ENCODE measurements at regions not wholly inside any gene's neighbourhood (a gene's known extent, or its start where the extent isn't known, plus 50 kb on each side); places are given as distances from the start of the nearest gene placed in this dataset.

- TF ChIP-seq TAF1 (IDR thresholded peaks at IDR 0.05; ENCODE audit: low read depth) (no peak), TCF12 (IDR thresholded peaks at IDR 0.05; ENCODE audit: low read depth) (no peak), ZBTB7A (IDR thresholded peaks at IDR 0.05; ENCODE audit: low read depth) (no peak), TEAD4 (IDR thresholded peaks at IDR 0.05) (no peak), CEBPB (IDR thresholded peaks at IDR 0.05) (no peak), USF1 (IDR thresholded peaks at IDR 0.05) (peak; percentile 53), YY1 (IDR thresholded peaks at IDR 0.05; ENCODE audit: low read depth) (no peak), EGR1 (IDR thresholded peaks at IDR 0.05) (no peak), CREB1 (IDR thresholded peaks at IDR 0.05; ENCODE audit: low read depth) (no peak), EP300 (IDR thresholded peaks at IDR 0.05; ENCODE audit: borderline replicate concordance) (no peak), NFIC (IDR thresholded peaks at IDR 0.05) (0 out of 2 replicates have a peak, but pooled peaks have one; percentile 6), REST (IDR thresholded peaks at IDR 0.05; ENCODE audit: low read depth) (no peak), FOXM1 (IDR thresholded peaks at IDR 0.05; ENCODE audit: borderline replicate concordance, low read depth) (no peak), RAD21 (IDR thresholded peaks at IDR 0.05; ENCODE audit: low read depth) (peak; percentile 94)
- TF ChIP-seq, protein P1, sequence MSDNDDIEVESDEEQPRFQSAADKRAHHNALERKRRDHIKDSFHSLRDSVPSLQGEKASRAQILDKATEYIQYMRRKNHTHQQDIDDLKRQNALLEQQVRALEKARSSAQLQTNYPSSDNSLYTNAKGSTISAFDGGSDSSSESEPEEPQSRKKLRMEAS (IDR thresholded peaks at IDR 0.05): peak; percentile 89
Measured at GRCh38 chr6:108782179-108783041, 65.8 kb upstream of the ARMC2 start.

DNA sequence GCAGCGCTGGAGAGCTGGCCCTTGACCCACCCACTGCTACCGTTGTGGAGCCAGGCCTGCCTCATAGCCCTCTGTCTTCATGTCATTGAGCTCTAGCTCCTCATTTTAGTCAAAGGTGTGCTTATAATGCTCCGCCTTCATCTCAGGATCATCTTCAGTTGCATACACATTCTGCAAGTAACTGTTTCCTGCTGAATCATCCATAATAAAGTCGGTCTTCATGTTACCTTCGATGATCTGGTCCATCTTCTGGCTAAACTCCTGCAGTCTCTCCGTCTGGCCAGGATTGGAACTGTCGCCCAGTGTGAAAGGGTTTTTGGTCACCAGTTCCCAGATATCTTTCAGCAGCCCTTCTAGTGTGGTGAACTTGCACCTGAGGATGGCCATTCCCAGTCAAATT is 62.6 kb upstream of the ARMC2 start:
- TF ChIP-seq CEBPB (IDR thresholded peaks at IDR 0.05) (no peak), YY1 (IDR thresholded peaks at IDR 0.05; ENCODE audit: low read depth) (no peak), USF1 (IDR thresholded peaks at IDR 0.05) (no peak), TEAD4 (IDR thresholded peaks at IDR 0.05) (no peak), CREB1 (IDR thresholded peaks at IDR 0.05; ENCODE audit: low read depth) (no peak), FOXM1 (IDR thresholded peaks at IDR 0.05; ENCODE audit: borderline replicate concordance, low read depth) (no peak), REST (IDR thresholded peaks at IDR 0.05; ENCODE audit: low read depth) (no peak), ZBTB7A (IDR thresholded peaks at IDR 0.05; ENCODE audit: low read depth) (no peak), RAD21 (IDR thresholded peaks at IDR 0.05; ENCODE audit: low read depth) (no peak), TAF1 (IDR thresholded peaks at IDR 0.05; ENCODE audit: low read depth) (no peak), TCF12 (IDR thresholded peaks at IDR 0.05; ENCODE audit: low read depth) (no peak), EGR1 (IDR thresholded peaks at IDR 0.05) (no peak), NFIC (IDR thresholded peaks at IDR 0.05) (no peak), EP300 (IDR thresholded peaks at IDR 0.05; ENCODE audit: borderline replicate concordance) (no peak)
- TF ChIP-seq, protein P1 (IDR thresholded peaks at IDR 0.05): no peak

DNA sequence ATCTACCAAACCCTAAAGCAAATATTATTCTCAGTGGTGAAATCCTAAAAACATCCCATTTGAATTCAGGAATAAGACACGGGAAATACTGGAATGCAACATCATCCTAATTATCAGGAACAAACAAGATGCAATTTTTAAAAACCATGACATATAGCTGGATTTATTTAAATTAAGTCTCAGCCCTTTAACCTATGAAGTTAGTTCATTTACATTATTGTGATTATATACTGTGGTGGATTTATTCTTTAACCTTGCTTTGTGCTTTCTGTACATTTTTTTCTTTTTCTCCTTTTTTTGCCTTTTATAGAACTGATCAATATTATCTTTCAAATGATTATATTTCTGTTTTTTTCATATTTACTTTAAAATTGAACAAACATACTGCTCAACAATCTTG is 59.8 kb upstream of the ARMC2 start:
- TF ChIP-seq ZBTB7A (IDR thresholded peaks at IDR 0.05; ENCODE audit: low read depth) (no peak), USF1 (IDR thresholded peaks at IDR 0.05) (no peak), REST (IDR thresholded peaks at IDR 0.05; ENCODE audit: low read depth) (no peak), RAD21 (IDR thresholded peaks at IDR 0.05; ENCODE audit: low read depth) (no peak), NFIC (IDR thresholded peaks at IDR 0.05) (no peak), YY1 (IDR thresholded peaks at IDR 0.05; ENCODE audit: low read depth) (no peak), TEAD4 (IDR thresholded peaks at IDR 0.05) (no peak), CEBPB (IDR thresholded peaks at IDR 0.05) (no peak), FOXM1 (IDR thresholded peaks at IDR 0.05; ENCODE audit: borderline replicate concordance, low read depth) (no peak), CREB1 (IDR thresholded peaks at IDR 0.05; ENCODE audit: low read depth) (no peak), EP300 (IDR thresholded peaks at IDR 0.05; ENCODE audit: borderline replicate concordance) (no peak)
- TF ChIP-seq, protein P1 (IDR thresholded peaks at IDR 0.05): no peak

Measured in Ishikawa (cell line).